ENCODE measurements at regions not wholly inside any gene's neighbourhood (a gene's known extent, or its start where the extent isn't known, plus 50 kb on each side); places are given as distances from the start of the nearest gene placed in this dataset.
"Not testable (repeated sequence)": the region's sequence is repeated elsewhere in the genome, so short reads cannot be mapped to it uniquely, and the experiment has no call there.

- no peak for DNase-seq (ENCODE audit: low read depth in 2 of 2)
Measured at GRCh38 chr2:217593732-217594131, 409.1 kb downstream of the TNS1 start.

GRCh38 chr2:217588266-217588665 is 414.5 kb downstream of the TNS1 start:
- no peak for DNase-seq (ENCODE audit: low read depth in 2 of 2)

GRCh38 chr2:217585362-217585761 is 417.4 kb downstream of the TNS1 start:
- no peak for DNase-seq (ENCODE audit: low read depth in 2 of 2)

GRCh38 chr2:217580407-217580806 is 422.4 kb downstream of the TNS1 start:
- DNase-seq (ENCODE audit: low read depth in 2 of 2) = not testable (repeated sequence)

GRCh38 chr2:217573571-217573970 is 429.2 kb downstream of the TNS1 start:
- no peak for DNase-seq (ENCODE audit: low read depth in 2 of 2)

- DNase-seq (ENCODE audit: low read depth in 2 of 2) = no peak
Measured at GRCh38 chr2:217570394-217570793, 432.4 kb downstream of the TNS1 start.

- no peak for DNase-seq (ENCODE audit: low read depth in 2 of 2)
Measured at GRCh38 chr2:217568289-217568971, 434.4 kb downstream of the TNS1 start.

GRCh38 chr2:217563565-217563964 is 439.2 kb downstream of the TNS1 start:
- DNase-seq (ENCODE audit: low read depth in 2 of 2) = no peak

- no peak for DNase-seq (ENCODE audit: low read depth in 2 of 2)
Measured at GRCh38 chr2:217562871-217563480, 439.8 kb downstream of the TNS1 start.

- no peak for DNase-seq (ENCODE audit: low read depth in 2 of 2)
Measured at GRCh38 chr2:217559084-217559483, 443.7 kb downstream of the TNS1 start.

GRCh38 chr2:217555081-217555876 is 447.5 kb downstream of the TNS1 start:
- no peak for DNase-seq (ENCODE audit: low read depth in 2 of 2)

GRCh38 chr2:217553679-217554078 is 449.1 kb downstream of the TNS1 start:
- DNase-seq (ENCODE audit: low read depth in 2 of 2) = no peak

- no peak for DNase-seq (ENCODE audit: low read depth in 2 of 2)
Measured at GRCh38 chr2:217553202-217553601, 449.6 kb downstream of the TNS1 start.

GRCh38 chr2:217552081-217552480 is 450.7 kb downstream of the TNS1 start:
- DNase-seq (ENCODE audit: low read depth in 2 of 2) = no peak

GRCh38 chr2:217551252-217551899 is 451.4 kb downstream of the TNS1 start:
- DNase-seq (ENCODE audit: low read depth in 2 of 2) = no peak

- DNase-seq (ENCODE audit: low read depth in 2 of 2) = no peak
Measured at GRCh38 chr2:217539126-217539525, 463.7 kb downstream of the TNS1 start.

GRCh38 chr2:217538719-217539118 is 464.1 kb downstream of the TNS1 start:
- no peak for DNase-seq (ENCODE audit: low read depth in 2 of 2)

- DNase-seq (ENCODE audit: low read depth in 2 of 2) = no peak
Measured at GRCh38 chr2:217535957-217536708, 466.7 kb downstream of the TNS1 start.

- no peak for DNase-seq (ENCODE audit: low read depth in 2 of 2)
Measured at GRCh38 chr2:217530392-217531090, 472.3 kb downstream of the TNS1 start.

- no peak for DNase-seq (ENCODE audit: low read depth in 2 of 2)
Measured at GRCh38 chr2:217529271-217529670, 473.5 kb downstream of the TNS1 start.

- DNase-seq (ENCODE audit: low read depth in 2 of 2) = no peak
Measured at GRCh38 chr2:217527590-217528202, 475.1 kb downstream of the TNS1 start.

Measured in stimulated activated CD8-positive, alpha-beta memory T cell treated with anti-CD3 and anti-CD28 coated beads, Interleukin-2, amount 100 ng/mL, for 48 hours (primary cell).